CD4-positive, alpha-beta T cell (primary cell): ENCODE measurements at regions not wholly inside any gene's neighbourhood (a gene's known extent, or its start where the extent isn't known, plus 50 kb on each side); places are given as distances from the start of the nearest gene placed in this dataset.

Source experiments
- ATAC-seq: fragments of 200-7000 bp; cut with Tn5 transposase; one replicate; pipeline ENCODE4 v1.10.0; 2022; ENCODE audit warnings: mild to moderate bottlenecking; ENCODE audit not compliant: poor library complexity
- CTCF ChIA-PET: fragments of 350-600 bp; sonication (Branson Sonifier 250); formaldehyde crosslinking; loops from one replicate; lab custom pipeline; 2021; ENCODE audit warnings: antibody characterized with exemption, inconsistent platforms; lab: Charles Lee
- POLR2A ChIA-PET: fragments of 350-600 bp; sonication (Branson Sonifier 250); formaldehyde crosslinking; loops from one replicate; lab custom pipeline; 2021; ENCODE audit warnings: antibody characterized with exemption, inconsistent platforms; lab: Charles Lee
- DNase-seq, 14 experiments: peaks; one replicate each; pipeline ENCODE4 v3.0.0-alpha.2; 2013 to 2020; ENCODE audit warnings: mixed read lengths in 2 of 14
- H3K27ac ChIP-seq, 2 donors: one replicate each; pipeline versions ENCODE4 v1.5.1 to v1.7.0; 2013; ENCODE audit warnings: low read length in 2 of 2, low read depth in 1 of 2, mild to moderate bottlenecking in 1 of 2
- H3K27me3 ChIP-seq, 2 experiments: 1 replicate in 1 of 2; 2 replicates in 1 of 2; pipeline versions ENCODE4 v1.6.1 to v1.7.0; 2013; ENCODE audit warnings: low read length in 2 of 2, control low read depth in 1 of 2, mild to moderate bottlenecking in 1 of 2, moderate library complexity in 1 of 2; ENCODE audit not compliant: insufficient read depth in 2 of 2, control insufficient read depth in 1 of 2
- H3K36me3 ChIP-seq: one replicate; pipeline ENCODE4 v1.6.1; 2013; ENCODE audit warnings: low read length, control low read depth; ENCODE audit not compliant: insufficient read depth
- H3K4me1 ChIP-seq: one replicate; pipeline ENCODE4 v1.6.1; 2013; ENCODE audit warnings: low read length, control low read depth; ENCODE audit not compliant: insufficient read depth
- H3K4me3 ChIP-seq: one replicate; pipeline ENCODE4 v1.5.1; 2013; ENCODE audit warnings: mild to moderate bottlenecking, low read length, moderate library complexity
- H3K9me3 ChIP-seq, 2 experiments: 1 replicate in 1 of 2; 2 replicates in 1 of 2; pipeline versions ENCODE4 v1.6.1 to v1.7.0; 2013; ENCODE audit warnings: low read length in 2 of 2, mild to moderate bottlenecking in 2 of 2, control low read depth in 1 of 2, moderate library complexity in 1 of 2; ENCODE audit not compliant: control insufficient read depth in 1 of 2, insufficient read depth in 1 of 2
- H3K27ac Mint-ChIP-seq: one replicate; pipeline ENCODE4 v1.8.0; 2020; ENCODE audit warnings: mixed read lengths
- H3K27me3 Mint-ChIP-seq: one replicate; pipeline ENCODE4 v1.8.0; 2021; ENCODE audit warnings: mixed read lengths
- H3K36me3 Mint-ChIP-seq: one replicate; pipeline ENCODE4 v1.8.0; 2021; ENCODE audit warnings: low read depth, mixed read lengths
- H3K4me1 Mint-ChIP-seq: one replicate; pipeline ENCODE4 v1.8.0; 2021; ENCODE audit warnings: low read depth, mixed read lengths
- H3K4me3 Mint-ChIP-seq: one replicate; pipeline ENCODE4 v1.8.0; 2020; ENCODE audit warnings: mild to moderate bottlenecking, mixed read lengths
- H3K9me3 Mint-ChIP-seq: one replicate; pipeline ENCODE4 v1.8.0; 2020; ENCODE audit warnings: mixed read lengths
- intact Hi-C, 2 experiments: fragments of 100-400 bp; cut with DNase I in 1 of 2; cut with micrococcal nuclease in 1 of 2; formaldehyde crosslinking; loops; one replicate each; pipeline versions ENCODE4 v1.15.1 to v1.9.0; 2023 to 2025; cut with DNase I, micrococcal nuclease
- TF ChIP-seq, protein P1 (sequence below): fragments of 200-600 bp; IDR thresholded peaks from one replicate; pipeline ENCODE4 v1.8.0; 2022; ENCODE audit warnings: antibody characterized with exemption, mild to moderate bottlenecking

DNA sequence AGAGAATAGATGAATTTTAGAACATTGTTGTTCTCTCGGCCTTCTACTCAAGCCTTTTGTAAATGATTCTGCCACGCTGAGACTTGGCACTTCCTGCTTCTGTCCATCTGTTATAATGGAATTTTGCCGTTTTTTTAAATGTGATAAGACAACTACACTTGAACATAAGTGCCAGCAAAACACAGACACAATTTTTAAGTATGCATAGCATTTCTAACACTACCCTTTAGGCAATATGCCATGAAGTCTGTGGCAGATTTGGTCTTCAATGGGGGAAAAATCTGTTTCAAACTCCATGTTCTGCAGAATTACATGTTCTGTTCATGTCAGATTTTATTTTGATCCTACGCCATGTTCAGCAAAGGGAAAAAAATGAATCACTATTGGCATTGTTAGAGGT, 1170.7 kb upstream of the SLC39A10 start:
- ChIA-PET POLR2A (no interaction called here), CTCF (no interaction called here)
- no peaks in the 10 kb centered on the region for H3K9me3 Mint-ChIP-seq
- H3K4me1 Mint-ChIP-seq, result no peaks in the 10 kb centered on the region
- intact Hi-C loops, result no loop called here
- TF ChIP-seq, protein P1, sequence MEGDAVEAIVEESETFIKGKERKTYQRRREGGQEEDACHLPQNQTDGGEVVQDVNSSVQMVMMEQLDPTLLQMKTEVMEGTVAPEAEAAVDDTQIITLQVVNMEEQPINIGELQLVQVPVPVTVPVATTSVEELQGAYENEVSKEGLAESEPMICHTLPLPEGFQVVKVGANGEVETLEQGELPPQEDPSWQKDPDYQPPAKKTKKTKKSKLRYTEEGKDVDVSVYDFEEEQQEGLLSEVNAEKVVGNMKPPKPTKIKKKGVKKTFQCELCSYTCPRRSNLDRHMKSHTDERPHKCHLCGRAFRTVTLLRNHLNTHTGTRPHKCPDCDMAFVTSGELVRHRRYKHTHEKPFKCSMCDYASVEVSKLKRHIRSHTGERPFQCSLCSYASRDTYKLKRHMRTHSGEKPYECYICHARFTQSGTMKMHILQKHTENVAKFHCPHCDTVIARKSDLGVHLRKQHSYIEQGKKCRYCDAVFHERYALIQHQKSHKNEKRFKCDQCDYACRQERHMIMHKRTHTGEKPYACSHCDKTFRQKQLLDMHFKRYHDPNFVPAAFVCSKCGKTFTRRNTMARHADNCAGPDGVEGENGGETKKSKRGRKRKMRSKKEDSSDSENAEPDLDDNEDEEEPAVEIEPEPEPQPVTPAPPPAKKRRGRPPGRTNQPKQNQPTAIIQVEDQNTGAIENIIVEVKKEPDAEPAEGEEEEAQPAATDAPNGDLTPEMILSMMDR, result no peak
- no peak overlapping the region for H3K27ac Mint-ChIP-seq
- no peak for ATAC-seq
- H3K36me3 Mint-ChIP-seq, result no peaks in the 10 kb centered on the region
- no peaks in the 10 kb centered on the region for H3K4me1 ChIP-seq
- no peaks in the 10 kb centered on the region for H3K9me3 ChIP-seq
- no peaks in the 10 kb centered on the region for H3K27me3 Mint-ChIP-seq
- H3K4me3 Mint-ChIP-seq, result no peak overlapping the region
- H3K4me3 ChIP-seq, result no peak overlapping the region
- no peak for DNase-seq
- no peaks in the 10 kb centered on the region for H3K36me3 ChIP-seq
- H3K27ac ChIP-seq, result no peak overlapping the region
- H3K27me3 ChIP-seq, result no peaks in the 10 kb centered on the region

DNA sequence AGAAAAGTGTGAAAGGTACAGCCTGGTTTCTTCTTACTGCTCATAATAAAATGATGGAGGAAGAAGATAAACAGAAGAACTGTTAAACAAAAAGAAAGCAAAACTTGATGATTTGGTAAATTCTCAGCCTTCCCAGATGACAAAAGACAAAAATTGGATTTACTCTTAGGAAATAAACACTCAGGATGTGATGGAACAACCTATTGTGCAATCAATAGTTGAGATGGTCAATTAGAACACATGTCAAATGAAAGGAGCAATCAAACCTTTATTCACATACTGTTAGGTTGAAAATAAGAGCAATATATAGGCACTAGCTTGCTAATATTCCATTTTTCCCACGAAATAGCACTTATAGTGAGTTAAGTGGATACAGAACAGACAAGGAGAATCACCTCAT, 1174.0 kb upstream of the SLC39A10 start:
- Histone ChIP-seq H3K27me3 (no peaks in the 10 kb centered on the region), H3K4me3 (no peak overlapping the region), H3K9me3 (no peaks in the 10 kb centered on the region), H3K4me1 (no peaks in the 10 kb centered on the region), H3K27ac (no peak overlapping the region), H3K36me3 (no peaks in the 10 kb centered on the region)
- Mint-ChIP-seq H3K36me3 (no peaks in the 10 kb centered on the region), H3K27me3 (no peaks in the 10 kb centered on the region), H3K9me3 (no peaks in the 10 kb centered on the region), H3K4me3 (no peak overlapping the region), H3K27ac (no peak overlapping the region), H3K4me1 (no peaks in the 10 kb centered on the region)
- no peak for DNase-seq
- no peak for ATAC-seq
- ChIA-PET POLR2A (no interaction called here), CTCF (no interaction called here)
- TF ChIP-seq, protein P1, result no peak
- intact Hi-C loops, result no loop called here

DNA sequence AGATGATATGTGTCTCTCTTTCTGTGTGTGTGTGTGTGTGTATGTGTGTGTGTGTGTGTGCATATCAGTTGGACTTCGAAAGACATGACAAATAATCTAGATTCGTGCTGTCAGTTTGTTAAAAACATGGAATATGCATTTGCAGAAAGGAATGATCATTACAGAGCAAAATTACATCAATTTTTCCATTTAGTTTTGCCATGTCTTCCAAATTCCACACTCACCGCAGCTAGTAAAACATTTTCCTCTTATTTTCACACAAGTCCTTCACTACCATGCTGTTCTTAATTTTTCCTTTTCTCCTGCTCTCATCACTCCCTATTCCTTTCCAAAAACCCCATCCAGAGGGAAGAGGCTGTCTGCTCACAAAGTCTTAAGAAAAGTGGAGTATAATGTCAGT, 1191.4 kb upstream of the SLC39A10 start:
- CTCF ChIA-PET, result no interaction called here
- Histone ChIP-seq H3K4me3 (no peak overlapping the region), H3K4me1 (no peaks in the 10 kb centered on the region), H3K36me3 (no peaks in the 10 kb centered on the region), H3K27me3 (no peaks in the 10 kb centered on the region), H3K9me3 (no peaks in the 10 kb centered on the region), H3K27ac (no peak overlapping the region)
- Mint-ChIP-seq H3K27ac (no peak overlapping the region), H3K27me3 (no peaks in the 10 kb centered on the region), H3K9me3 (peaks cover 2% of the 10 kb centered on the region), H3K4me1 (no peaks in the 10 kb centered on the region), H3K4me3 (no peak overlapping the region), H3K36me3 (no peaks in the 10 kb centered on the region)
- TF ChIP-seq, protein P1, result no peak
- ATAC-seq (no peak), DNase-seq (no peak)
- intact Hi-C loops, result no loop called here
- POLR2A ChIA-PET, result no interaction called here
